Stimulated activated naive CD8-positive, alpha-beta T cell treated with anti-CD3 and anti-CD28 coated beads, Interleukin-15, Interleukin-2, amounts not matched to agents 100 U/mL and 50 U/mL, for 24 hours (primary cell): ENCODE measurements at regions not wholly inside any gene's neighbourhood (a gene's known extent, or its start where the extent isn't known, plus 50 kb on each side); places are given as distances from the start of the nearest gene placed in this dataset.

Experiments used
- ATAC-seq: fragments of 150-1000 bp; cut with Tn5 transposase; one replicate; pipeline ENCODE4 v1.10.0; 2021
- DNase-seq: peaks from one replicate; pipeline ENCODE4 v3.0.0; 2021

DNA sequence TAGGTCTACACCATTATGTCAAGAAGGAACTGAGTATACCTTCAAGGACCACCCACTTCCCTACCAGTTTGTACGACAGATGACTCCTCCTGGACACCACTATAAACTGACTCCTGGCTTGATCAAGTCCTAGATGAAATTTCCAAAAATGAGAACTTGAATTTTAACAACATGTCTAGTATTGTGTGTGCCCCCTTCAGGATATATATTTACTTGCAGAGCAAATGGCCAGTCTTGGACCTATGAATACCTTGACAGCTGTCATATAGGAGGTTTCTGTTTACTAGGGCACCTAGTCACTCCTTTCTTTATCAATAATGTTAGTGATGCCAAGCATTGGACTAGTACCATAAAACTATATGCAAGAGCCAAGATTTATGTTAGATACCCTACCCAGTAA, 94.1 kb upstream of the TMEM26 start:
- DNase-seq (no peak), ATAC-seq (no peak)

DNA sequence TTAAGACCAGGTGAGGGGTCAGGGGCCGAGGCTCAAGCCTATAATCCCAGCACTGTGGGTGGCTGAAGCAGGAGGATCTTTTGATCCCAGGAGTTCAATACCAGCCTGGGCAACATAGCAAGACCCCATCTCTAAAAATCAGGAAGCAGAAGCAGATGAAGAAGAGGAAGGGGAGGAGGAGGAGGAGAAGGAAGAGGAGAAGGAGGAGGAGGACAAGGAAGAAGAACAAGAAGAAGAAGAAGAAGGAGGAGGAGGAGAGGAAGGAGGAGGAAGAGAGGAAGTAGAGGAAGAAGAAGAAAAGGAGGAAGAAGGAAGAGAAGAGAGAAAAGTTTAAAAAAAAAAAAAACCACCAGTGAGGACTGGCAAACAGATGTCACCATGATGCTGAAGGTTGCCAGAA, 92.0 kb upstream of the TMEM26 start:
- DNase-seq (no peak), ATAC-seq (no peak)

DNA sequence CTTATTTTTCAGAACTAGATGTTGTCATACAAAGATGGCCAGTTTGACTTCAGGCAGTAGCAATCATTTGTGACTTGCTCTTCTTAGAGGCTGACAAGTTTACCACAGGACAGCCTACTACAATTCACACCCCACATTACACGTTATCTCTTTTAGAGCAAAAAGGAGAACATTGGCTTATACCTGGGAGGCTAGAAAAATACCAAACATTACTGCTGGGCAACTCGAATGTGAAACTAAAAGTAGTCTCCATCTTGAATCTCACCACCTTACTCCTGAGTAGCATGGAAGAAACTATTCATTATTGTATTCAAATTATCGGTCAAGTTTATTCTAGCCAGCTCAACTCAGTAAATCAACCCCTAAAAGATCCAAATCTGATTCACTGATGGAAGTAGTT, 90.7 kb upstream of the TMEM26 start:
- ATAC-seq = no peak
- no peak for DNase-seq

DNA sequence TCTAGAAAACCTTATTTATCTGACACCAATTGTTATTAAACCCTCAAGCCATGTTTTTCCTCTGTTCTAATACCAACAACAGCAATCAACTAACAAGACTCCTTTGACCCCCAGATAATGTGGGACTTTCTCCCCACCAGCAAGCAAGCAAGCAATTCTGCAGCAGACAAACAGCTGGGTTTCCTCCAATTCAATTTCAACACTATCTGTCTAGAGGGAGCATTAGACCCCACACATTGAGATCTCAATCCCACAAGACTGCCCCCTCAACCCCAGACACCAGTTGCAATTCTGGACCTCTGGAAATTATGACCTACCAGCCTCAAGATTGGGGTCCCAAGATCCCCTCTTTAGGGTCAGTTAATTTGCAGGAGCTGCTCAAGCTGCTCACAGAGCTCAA, 89.4 kb upstream of the TMEM26 start:
- ATAC-seq (no peak), DNase-seq (no peak)

DNA sequence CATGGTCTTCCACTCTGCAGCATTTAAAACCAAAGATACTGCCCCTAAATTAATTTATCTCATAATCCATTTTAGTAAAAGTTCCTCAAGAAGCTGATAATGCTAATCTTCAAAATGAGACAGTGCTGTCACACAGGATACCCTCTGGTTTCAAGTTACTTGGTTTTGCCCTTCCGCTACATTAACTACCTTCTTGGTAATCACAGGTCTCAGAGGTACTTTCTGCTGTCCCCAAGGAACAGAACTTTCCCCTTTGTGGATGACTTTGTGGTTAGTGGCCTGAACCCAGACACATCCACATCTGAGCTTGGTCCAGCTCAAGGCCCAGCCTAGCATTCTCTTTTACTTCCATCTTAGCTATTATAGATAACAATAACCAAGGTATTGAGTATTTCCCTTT, 88.8 kb upstream of the TMEM26 start:
- DNase-seq = no peak
- ATAC-seq = no peak

DNA sequence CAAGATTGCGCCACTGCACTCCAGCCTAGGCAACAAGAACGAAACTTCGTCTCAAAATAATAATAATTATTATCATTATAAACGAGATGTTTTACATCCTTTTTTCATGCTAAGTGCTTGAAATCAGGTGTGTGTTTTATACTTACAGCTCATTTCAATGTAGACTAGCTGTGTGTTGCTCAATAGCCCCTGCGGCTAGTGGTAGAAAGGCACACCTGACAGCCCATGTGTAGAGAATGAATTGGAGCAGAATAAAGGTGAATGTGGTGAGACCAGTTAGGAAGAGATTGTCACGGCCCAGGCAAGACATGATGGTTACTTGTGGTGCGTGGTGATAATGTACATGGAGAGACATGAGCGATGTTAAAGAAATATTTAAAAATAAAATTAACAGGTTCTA, 86.7 kb upstream of the TMEM26 start:
- ATAC-seq = no peak
- no peak for DNase-seq

DNA sequence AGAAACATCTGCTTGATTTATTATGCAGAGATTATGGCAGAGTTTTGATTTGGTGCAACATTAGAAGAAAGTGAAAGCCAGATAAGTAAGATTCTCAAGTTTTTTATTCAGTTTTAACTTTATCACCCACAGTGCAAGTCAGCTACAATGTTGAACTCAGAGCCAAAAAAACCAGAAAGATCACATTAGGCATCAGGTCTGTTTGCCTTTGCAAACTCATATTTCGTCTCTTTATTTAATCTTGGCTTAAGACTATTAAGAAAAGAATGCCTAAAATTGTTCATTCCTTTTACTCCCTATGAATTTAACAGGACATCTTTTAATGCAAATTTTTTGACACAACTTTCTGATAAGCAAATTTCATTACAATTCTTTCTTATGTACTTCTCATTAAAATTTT, 76.0 kb upstream of the TMEM26 start:
- no peak for DNase-seq
- no peak for ATAC-seq

DNA sequence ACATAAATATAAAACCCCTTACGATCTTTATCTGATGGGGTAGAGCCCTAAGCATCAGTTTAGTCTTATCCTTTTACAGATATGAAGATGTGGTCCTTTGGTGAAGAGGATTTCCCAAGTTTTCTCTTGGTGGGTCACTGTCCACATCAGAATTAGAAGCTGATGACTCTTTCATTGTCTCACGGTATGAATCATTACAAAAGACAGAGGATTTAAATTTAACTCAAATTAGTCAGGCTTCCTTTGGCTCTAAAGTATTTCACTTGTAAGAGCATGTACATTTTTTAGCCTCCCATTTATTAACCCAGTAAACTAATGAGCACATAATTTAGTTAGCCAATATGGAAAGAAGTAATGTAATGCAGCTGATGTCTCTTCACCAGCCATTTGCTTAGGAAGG, 49.9 kb upstream of the TMEM26 start:
- no peak for DNase-seq
- ATAC-seq = no peak
